Smooth muscle cell (in vitro differentiated cells): ENCODE measurements at regions not wholly inside any gene's neighbourhood (a gene's known extent, or its start where the extent isn't known, plus 50 kb on each side); places are given as distances from the start of the nearest gene placed in this dataset.

Source experiments
- DNase-seq: peaks from one replicate; lab custom pipeline; 2025; ENCODE audit not compliant: unreplicated experiment; lab: John Stamatoyannopoulos, UW
- H2AFZ ChIP-seq: fragments of 200-600 bp; sonication (generic); 2 replicates; pipeline ENCODE4 v1.6.0; 2016; ENCODE audit warnings: antibody characterized with exemption, low read depth, mild to moderate bottlenecking
- H3F3A ChIP-seq: fragments of 200-600 bp; sonication (generic); 2 replicates; pipeline ENCODE4 v1.6.0; 2017; ENCODE audit warnings: antibody characterized with exemption, low read depth
- H3K27ac ChIP-seq: fragments of 200-600 bp; sonication (generic); 2 replicates; pipeline ENCODE4 v1.5.1; 2016; ENCODE audit warnings: low read depth, mild to moderate bottlenecking
- H3K27me3 ChIP-seq: fragments of 200-600 bp; sonication (generic); 2 replicates; pipeline ENCODE4 v1.6.1; 2016; ENCODE audit warnings: low read depth, mild to moderate bottlenecking
- H3K36me3 ChIP-seq: fragments of 200-600 bp; sonication (generic); 2 replicates; pipeline ENCODE4 v1.5.1; 2016; ENCODE audit warnings: low read depth
- H3K4me1 ChIP-seq: fragments of 200-600 bp; sonication (generic); 2 replicates; pipeline ENCODE4 v1.5.1; 2016; ENCODE audit warnings: low read depth
- H3K4me2 ChIP-seq: fragments of 200-600 bp; sonication (generic); 2 replicates; pipeline ENCODE4 v1.6.0; 2016; ENCODE audit warnings: mild to moderate bottlenecking
- H3K4me3 ChIP-seq: fragments of 200-600 bp; sonication (generic); 2 replicates; pipeline ENCODE4 v1.5.1; 2016; ENCODE audit warnings: mild to moderate bottlenecking
- H3K79me2 ChIP-seq: fragments of 200-600 bp; sonication (generic); 2 replicates; pipeline ENCODE4 v1.6.0; 2016; ENCODE audit warnings: low read depth, mild to moderate bottlenecking
- H3K9ac ChIP-seq: fragments of 200-600 bp; sonication (generic); 2 replicates; pipeline ENCODE4 v1.6.0; 2016; ENCODE audit warnings: low read depth
- H3K9me3 ChIP-seq: fragments of 200-600 bp; sonication (generic); replicated peaks from 2 replicates; pipeline ENCODE4 v1.5.1; 2016; ENCODE audit warnings: low read depth
- H4K20me1 ChIP-seq: fragments of 200-600 bp; sonication (generic); 2 replicates; pipeline ENCODE4 v1.6.0; 2016; ENCODE audit warnings: low read depth
- CTCF ChIP-seq: fragments of 200-600 bp; sonication (generic); IDR thresholded peaks from 2 replicates; pipeline ENCODE4 v1.5.1; 2017; ENCODE audit warnings: borderline replicate concordance, mild to moderate bottlenecking, antibody characterized with exemption; ENCODE audit not compliant: insufficient read depth, poor library complexity, severe bottlenecking
- WGBS: methylation state at CpG from one replicate; pipeline ENCODE4 v1.1.7; 2016; ENCODE audit warnings: low lambda C conversion rate; 5-methylcytosine and 5-hydroxymethylcytosine counted together

- DNase-seq: no peak
- Histone ChIP-seq H3K79me2 (no peaks in the 10 kb centered on the region), H3K9ac (no peak overlapping the region), H3K36me3 (no peaks in the 10 kb centered on the region), H3K27ac (no peak overlapping the region), H3K4me1 (no peaks in the 10 kb centered on the region), H2AFZ (no peak overlapping the region), H4K20me1 (no peaks in the 10 kb centered on the region), H3K27me3 (no peaks in the 10 kb centered on the region), H3K9me3 (no peaks in the 10 kb centered on the region), H3K4me3 (no peak overlapping the region), H3F3A (no peaks in the 10 kb centered on the region), H3K4me2 (no peak overlapping the region)
- peak; percentile 72 for TF ChIP-seq CTCF
- WGBS: 67% methylated on average over 6 of the region's 6 CpGs
Measured at GRCh38 chrX:36908801-36909675, 99.1 kb upstream of the FAM47C start.

GRCh38 chrX:36909676-36910030, 98.5 kb upstream of the FAM47C start:
- Histone ChIP-seq H3F3A (no peaks in the 10 kb centered on the region), H3K27me3 (no peaks in the 10 kb centered on the region), H3K9ac (no peak overlapping the region), H3K9me3 (no peaks in the 10 kb centered on the region), H3K4me2 (no peak overlapping the region), H2AFZ (no peak overlapping the region), H3K27ac (no peak overlapping the region), H3K36me3 (no peaks in the 10 kb centered on the region), H3K4me1 (no peaks in the 10 kb centered on the region), H4K20me1 (no peaks in the 10 kb centered on the region), H3K4me3 (no peak overlapping the region), H3K79me2 (no peaks in the 10 kb centered on the region)
- 75% methylated on average over 4 of the region's 4 CpGs for WGBS
- DNase-seq: no peak
- no peak for TF ChIP-seq CTCF

GRCh38 chrX:36913551-36913950, 94.6 kb upstream of the FAM47C start:
- H3K4me2 ChIP-seq: no peak overlapping the region
- H3K27me3 ChIP-seq: no peaks in the 10 kb centered on the region
- H3K9ac ChIP-seq: no peak overlapping the region
- no peaks in the 10 kb centered on the region for H3K79me2 ChIP-seq
- no peaks in the 10 kb centered on the region for H3K9me3 ChIP-seq
- H3K4me3 ChIP-seq: no peak overlapping the region
- no peaks in the 10 kb centered on the region for H3K36me3 ChIP-seq
- H4K20me1 ChIP-seq: no peaks in the 10 kb centered on the region
- no peaks in the 10 kb centered on the region for H3F3A ChIP-seq
- no peaks in the 10 kb centered on the region for H3K4me1 ChIP-seq
- no peak overlapping the region for H2AFZ ChIP-seq
- no peak for TF ChIP-seq CTCF
- DNase-seq: no peak
- no peak overlapping the region for H3K27ac ChIP-seq
- WGBS: 72% methylated on average over 3 of the region's 3 CpGs

- no peak overlapping the region for H3K4me3 ChIP-seq
- H3K4me2 ChIP-seq: no peak overlapping the region
- no peak overlapping the region for H3K9ac ChIP-seq
- H3K36me3 ChIP-seq: no peaks in the 10 kb centered on the region
- no peaks in the 10 kb centered on the region for H3K9me3 ChIP-seq
- no peaks in the 10 kb centered on the region for H3F3A ChIP-seq
- no peak overlapping the region for H2AFZ ChIP-seq
- no peaks in the 10 kb centered on the region for H3K4me1 ChIP-seq
- 80% methylated on average over 2 of the region's 2 CpGs for WGBS
- no peak overlapping the region for H3K27ac ChIP-seq
- H3K27me3 ChIP-seq: no peaks in the 10 kb centered on the region
- no peaks in the 10 kb centered on the region for H3K79me2 ChIP-seq
- no peak for DNase-seq
- H4K20me1 ChIP-seq: no peaks in the 10 kb centered on the region
- TF ChIP-seq CTCF: no peak
Measured at GRCh38 chrX:36916941-36917340, 91.2 kb upstream of the FAM47C start.
